ENCODE measurements at regions not wholly inside any gene's neighbourhood (a gene's known extent, or its start where the extent isn't known, plus 50 kb on each side); places are given as distances from the start of the nearest gene placed in this dataset.

- TF ChIP-seq CTCF (IDR thresholded peaks at IDR 0.05): no peak
- TF ChIP-seq POLR2A (IDR thresholded peaks at IDR 0.05): no peak
Observed at GRCh38 chr1:71269818-71270217, 189.0 kb upstream of the ZRANB2 start.
